Prostate gland (tissue), 2 donors: ENCODE measurements at regions not wholly inside any gene's neighbourhood (a gene's known extent, or its start where the extent isn't known, plus 50 kb on each side); places are given as distances from the start of the nearest gene placed in this dataset.

Experiments used
- DNase-seq: peaks from one replicate; pipeline ENCODE4 v3.0.0-alpha.2; 2019; ENCODE audit warnings: low spot score
- H3K27ac ChIP-seq, 2 donors: fragments of 200-600 bp; sonication (generic); 2 replicates each; pipeline ENCODE4 v1.5.1; 2017 to 2019
- H3K27me3 ChIP-seq: fragments of 200-600 bp; sonication (generic); replicated peaks from 2 replicates; pipeline ENCODE4 v1.5.1; 2019; ENCODE audit not compliant: insufficient read depth
- H3K36me3 ChIP-seq, 2 donors: fragments of 200-600 bp; sonication (generic); 1 replicate in 1 of 2; 2 replicates in 1 of 2; pipeline versions ENCODE4 v1.5.1 to v1.8.1; 2017 to 2019
- H3K4me1 ChIP-seq: fragments of 200-600 bp; sonication (generic); replicated peaks from 2 replicates; pipeline ENCODE4 v1.5.1; 2019
- H3K4me3 ChIP-seq, 2 donors: fragments of 200-600 bp; sonication (generic); 2 replicates each; pipeline ENCODE4 v1.5.1; 2017 to 2019
- H3K9me3 ChIP-seq: fragments of 200-600 bp; sonication (generic); 2 replicates; pipeline ENCODE4 v1.5.1; 2017
- POLR2A ChIP-seq: fragments of 450-650 bp; IDR thresholded peaks from one replicate; pipeline ENCODE4 v1.6.1; 2016; ENCODE audit warnings: antibody characterized with exemption, mild to moderate bottlenecking
- POLR2AphosphoS5 ChIP-seq: sonication (generic); formaldehyde crosslinking; IDR thresholded peaks from one replicate; pipeline ENCODE4 v1.6.1; 2017; ENCODE audit warnings: antibody characterized with exemption
- WGBS: methylation state at CpG from one replicate; pipeline ENCODE4 v1.1.5; 2018; 5-methylcytosine and 5-hydroxymethylcytosine counted together
- intact Hi-C: fragments of 100-400 bp; cut with DNase I; formaldehyde crosslinking; loops from one replicate; pipeline ENCODE4 v1.14.2; 2022
- TF ChIP-seq, protein P1 (sequence below), 4 experiments: fragments of 200-600 bp in 2 of 4; fragments of 450-650 bp in 2 of 4; sonication (generic) in 2 of 4; IDR thresholded peaks; 1 replicate in 3 of 4; 2 replicates in 1 of 4; pipeline ENCODE4 v1.5.1; 2016 to 2019; ENCODE audit warnings: antibody characterized with exemption in 4 of 4, mild to moderate bottlenecking in 2 of 4, moderate library complexity in 2 of 4

DNA sequence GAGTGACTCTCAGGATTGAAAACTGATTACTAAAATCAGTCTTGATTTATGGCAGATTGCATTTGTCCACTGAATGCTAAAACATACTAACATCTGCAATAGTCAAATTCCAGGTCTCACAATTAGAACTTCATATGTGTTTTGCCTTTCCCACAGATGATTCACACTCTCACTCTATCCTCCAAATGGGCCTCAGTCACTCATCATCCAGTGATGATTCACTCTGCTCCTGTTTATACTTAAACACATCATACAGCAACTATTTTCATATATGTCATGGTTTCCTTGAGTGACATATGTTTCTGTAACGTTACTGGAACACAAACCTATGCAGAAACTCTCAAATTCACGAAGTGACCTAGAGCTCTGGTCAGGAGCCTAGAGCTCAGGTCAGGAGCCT is 512.9 kb downstream of the HINT1 start:
- no peak for TF ChIP-seq POLR2AphosphoS5
- TF ChIP-seq, protein P1, sequence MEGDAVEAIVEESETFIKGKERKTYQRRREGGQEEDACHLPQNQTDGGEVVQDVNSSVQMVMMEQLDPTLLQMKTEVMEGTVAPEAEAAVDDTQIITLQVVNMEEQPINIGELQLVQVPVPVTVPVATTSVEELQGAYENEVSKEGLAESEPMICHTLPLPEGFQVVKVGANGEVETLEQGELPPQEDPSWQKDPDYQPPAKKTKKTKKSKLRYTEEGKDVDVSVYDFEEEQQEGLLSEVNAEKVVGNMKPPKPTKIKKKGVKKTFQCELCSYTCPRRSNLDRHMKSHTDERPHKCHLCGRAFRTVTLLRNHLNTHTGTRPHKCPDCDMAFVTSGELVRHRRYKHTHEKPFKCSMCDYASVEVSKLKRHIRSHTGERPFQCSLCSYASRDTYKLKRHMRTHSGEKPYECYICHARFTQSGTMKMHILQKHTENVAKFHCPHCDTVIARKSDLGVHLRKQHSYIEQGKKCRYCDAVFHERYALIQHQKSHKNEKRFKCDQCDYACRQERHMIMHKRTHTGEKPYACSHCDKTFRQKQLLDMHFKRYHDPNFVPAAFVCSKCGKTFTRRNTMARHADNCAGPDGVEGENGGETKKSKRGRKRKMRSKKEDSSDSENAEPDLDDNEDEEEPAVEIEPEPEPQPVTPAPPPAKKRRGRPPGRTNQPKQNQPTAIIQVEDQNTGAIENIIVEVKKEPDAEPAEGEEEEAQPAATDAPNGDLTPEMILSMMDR (IDR thresholded peaks at IDR 0.05) = no peak
- TF ChIP-seq POLR2A = no peak
- 65% methylated on average over 2 of the region's 2 CpGs for WGBS
- Histone ChIP-seq H3K9me3 (no peaks in the 10 kb centered on the region), H3K4me1 (no peaks in the 10 kb centered on the region), H3K27me3 (no peaks in the 10 kb centered on the region), H3K4me3 (no peak overlapping the region), H3K36me3 (no peaks in the 10 kb centered on the region), H3K27ac (no peak overlapping the region)
- no peak for DNase-seq
- intact Hi-C loops = no loop called here

DNA sequence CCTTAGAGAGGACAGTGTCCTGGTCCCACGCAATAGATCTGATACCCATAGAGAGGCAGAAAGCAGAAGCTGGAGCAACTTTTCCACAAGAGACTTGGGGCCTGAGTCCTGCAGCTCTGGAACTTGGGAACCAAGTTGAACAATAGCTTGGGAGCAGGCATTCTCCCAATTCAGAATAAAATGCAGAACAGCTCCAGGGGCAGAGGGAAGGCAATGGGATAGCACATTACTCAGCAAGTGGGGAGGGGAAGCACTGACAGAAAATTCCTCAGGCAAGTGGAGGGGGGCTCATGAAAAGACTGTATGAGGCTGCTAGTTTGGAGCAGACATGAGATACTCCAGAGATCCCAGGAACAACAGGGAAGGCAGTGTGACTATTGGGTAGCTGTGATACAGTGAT is 513.6 kb downstream of the HINT1 start:
- H3K27me3 ChIP-seq = no peaks in the 10 kb centered on the region
- no peak overlapping the region for H3K4me3 ChIP-seq
- no peaks in the 10 kb centered on the region for H3K36me3 ChIP-seq
- no peak for DNase-seq
- WGBS = 40% methylated on average over 1 of the region's 1 CpG
- no peak for TF ChIP-seq POLR2AphosphoS5
- no peak for TF ChIP-seq POLR2A
- TF ChIP-seq, protein P1 (IDR thresholded peaks at IDR 0.05) = no peak
- no peaks in the 10 kb centered on the region for H3K4me1 ChIP-seq
- H3K9me3 ChIP-seq = no peaks in the 10 kb centered on the region
- no peak overlapping the region for H3K27ac ChIP-seq
- intact Hi-C loops = no loop called here

DNA sequence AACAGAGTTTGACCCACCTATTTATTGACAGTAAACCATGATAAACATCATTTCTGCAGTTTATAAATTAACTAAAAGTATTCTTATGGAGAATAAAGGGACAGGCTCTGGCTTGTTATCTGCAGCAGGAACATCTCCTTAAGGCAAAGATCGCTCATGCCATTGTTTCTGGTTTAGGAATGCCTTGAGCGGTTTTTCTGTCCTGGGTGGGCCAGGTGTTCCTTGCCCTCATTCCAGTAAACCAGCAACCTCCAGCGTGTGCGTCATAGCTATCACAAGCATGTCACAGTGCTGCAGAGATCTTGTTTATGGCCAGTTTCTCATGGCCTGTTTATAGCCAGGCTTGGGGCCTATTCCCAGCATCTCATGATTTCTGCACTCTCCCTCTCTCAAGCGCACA is 521.7 kb downstream of the HINT1 start:
- DNase-seq = no peak
- Histone ChIP-seq H3K4me3 (no peak overlapping the region), H3K36me3 (no peaks in the 10 kb centered on the region), H3K27me3 (no peaks in the 10 kb centered on the region), H3K27ac (no peak overlapping the region), H3K9me3 (no peaks in the 10 kb centered on the region), H3K4me1 (no peaks in the 10 kb centered on the region)
- WGBS = 80% methylated on average over 5 of the region's 5 CpGs
- intact Hi-C loops = no loop called here
- TF ChIP-seq, protein P1 (IDR thresholded peaks at IDR 0.05) = no peak
- TF ChIP-seq POLR2AphosphoS5 = no peak
- no peak for TF ChIP-seq POLR2A

DNA sequence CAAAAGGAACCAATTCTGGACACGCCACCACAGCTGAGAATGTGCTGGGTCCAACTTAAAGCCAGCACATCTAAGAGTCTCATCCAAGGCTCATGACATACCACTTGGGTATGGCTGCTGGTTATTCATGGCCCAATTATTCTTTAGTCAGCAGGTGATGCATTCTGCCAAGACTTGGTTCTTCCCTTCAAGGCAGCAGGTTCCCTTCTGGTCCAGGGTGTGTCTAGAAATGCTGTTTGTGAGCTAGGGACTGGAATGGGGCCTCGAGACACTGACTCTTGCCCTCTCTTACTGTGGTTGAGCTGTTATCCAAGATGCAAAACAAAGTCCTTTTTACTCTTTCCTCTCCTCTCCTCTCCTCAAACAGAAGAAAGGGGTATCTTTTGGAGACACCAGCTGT is 522.6 kb downstream of the HINT1 start:
- H3K4me3 ChIP-seq = no peak overlapping the region
- no peak for DNase-seq
- 75% methylated on average over 2 of the region's 2 CpGs for WGBS
- H3K36me3 ChIP-seq = no peaks in the 10 kb centered on the region
- no peak for TF ChIP-seq POLR2AphosphoS5
- TF ChIP-seq POLR2A = no peak
- TF ChIP-seq, protein P1 (IDR thresholded peaks at IDR 0.05) = no peak
- H3K27ac ChIP-seq = no peak overlapping the region
- no peaks in the 10 kb centered on the region for H3K27me3 ChIP-seq
- no peaks in the 10 kb centered on the region for H3K4me1 ChIP-seq
- intact Hi-C loops = no loop called here
- H3K9me3 ChIP-seq = no peaks in the 10 kb centered on the region

DNA sequence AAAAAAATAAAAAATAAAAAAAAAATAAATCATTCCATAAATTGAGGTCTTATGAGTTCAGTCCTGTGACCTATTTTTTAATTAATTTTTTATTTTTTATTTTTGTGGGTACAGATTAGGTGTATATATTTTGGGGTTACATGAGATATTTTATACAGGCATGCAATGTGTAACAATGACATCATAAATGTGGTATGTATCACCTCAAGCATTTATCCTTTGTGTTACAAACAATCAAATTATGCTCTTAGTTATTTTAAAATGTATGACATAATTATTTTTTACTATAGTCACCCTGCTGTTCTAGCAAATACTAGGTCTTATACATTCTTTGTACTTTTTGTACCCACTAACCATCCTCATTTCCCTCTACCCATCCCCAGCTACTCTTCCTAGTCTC is 537.9 kb downstream of the HINT1 start:
- no peaks in the 10 kb centered on the region for H3K27me3 ChIP-seq
- no peaks in the 10 kb centered on the region for H3K9me3 ChIP-seq
- H3K36me3 ChIP-seq = no peaks in the 10 kb centered on the region
- no peak overlapping the region for H3K27ac ChIP-seq
- intact Hi-C loops = no loop called here
- TF ChIP-seq, protein P1 (IDR thresholded peaks at IDR 0.05) = no peak
- TF ChIP-seq POLR2AphosphoS5 (no peak), POLR2A (no peak)
- no peak overlapping the region for H3K4me3 ChIP-seq
- no peaks in the 10 kb centered on the region for H3K4me1 ChIP-seq
- no peak for DNase-seq
